HAP-1 (cell line): ENCODE measurements at regions not wholly inside any gene's neighbourhood (a gene's known extent, or its start where the extent isn't known, plus 50 kb on each side); places are given as distances from the start of the nearest gene placed in this dataset.

ENCODE experiments used
- DNase-seq, 2 experiments: peaks; one replicate each; pipeline ENCODE4 v3.0.0-alpha.2; 2016 to 2020; ENCODE audit warnings: low spot score in 2 of 2
- H3K27me3 ChIP-seq: fragments of 250-450 bp; sonication (Bioruptor Pico); 2 replicates; pipeline ENCODE4 v1.5.1; 2020; ENCODE audit warnings: low read depth, mild to moderate bottlenecking, moderate library complexity
- H3K36me3 ChIP-seq: fragments of 250-450 bp; sonication (Bioruptor Pico); replicated peaks from 2 replicates; pipeline ENCODE4 v1.5.1; 2020; ENCODE audit warnings: mild to moderate bottlenecking
- H3K4me1 ChIP-seq: fragments of 250-450 bp; sonication (Bioruptor Pico); 2 replicates; pipeline ENCODE4 v1.5.1; 2020; ENCODE audit warnings: mild to moderate bottlenecking
- H3K4me3 ChIP-seq: fragments of 250-450 bp; sonication (Bioruptor Pico); 2 replicates; pipeline ENCODE4 v1.5.1; 2020; ENCODE audit warnings: mild to moderate bottlenecking, moderate library complexity
- H3K9me3 ChIP-seq: fragments of 250-450 bp; sonication (Bioruptor Pico); 2 replicates; pipeline ENCODE4 v1.5.1; 2020; ENCODE audit warnings: mild to moderate bottlenecking, moderate library complexity
- in situ Hi-C: fragments of 300-500 bp; cut with MboI; formaldehyde crosslinking; loops from 3 replicates; pipeline ENCODE4 v1.14.3; 2020; ENCODE audit warnings: low sequenced_read_pairs, inconsistent platforms, mixed read lengths

DNA sequence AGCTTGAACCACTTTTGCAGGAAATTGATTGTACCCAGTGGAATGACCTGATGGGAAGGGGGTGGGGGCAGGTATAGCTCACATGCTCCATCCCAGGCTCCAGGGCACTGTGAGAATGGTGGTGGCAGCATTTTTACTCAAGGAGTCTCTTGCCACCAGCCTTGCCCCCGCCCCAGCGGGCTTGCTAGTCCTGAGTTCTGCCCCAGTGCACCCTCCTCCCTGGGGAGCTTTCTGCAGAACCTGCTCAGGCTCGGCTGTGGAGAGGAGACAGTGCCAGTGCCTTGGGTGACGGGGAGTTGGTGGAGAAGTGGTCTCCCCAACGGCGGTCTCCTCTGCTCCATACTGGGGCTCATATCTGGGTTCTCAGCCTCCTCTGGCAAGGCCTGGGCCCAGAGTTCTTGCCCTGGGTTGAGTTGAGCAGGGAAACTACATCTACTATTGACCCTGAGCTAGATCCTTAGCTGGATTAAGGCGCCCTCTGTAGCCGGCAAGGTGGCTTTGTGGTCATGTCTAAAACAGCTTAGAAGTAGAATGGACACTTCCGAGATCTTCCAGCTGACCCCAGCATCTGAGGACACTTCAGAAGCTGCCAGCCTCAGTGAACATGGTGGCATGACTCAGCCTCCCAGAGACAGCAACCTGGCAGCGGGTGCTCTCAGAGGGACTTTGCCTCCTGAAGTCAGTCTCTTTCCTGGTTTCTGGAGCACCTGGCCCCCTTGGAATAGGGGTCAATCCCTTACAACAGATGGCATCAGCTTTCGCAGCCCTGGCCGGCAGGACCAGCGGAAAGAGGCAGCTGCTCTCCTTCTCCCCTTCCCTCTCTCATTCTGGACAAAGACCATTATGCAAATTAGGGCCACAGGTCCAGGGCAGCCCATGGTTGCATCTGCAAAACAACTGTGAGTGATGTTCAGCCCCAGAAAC is 363.4 kb upstream of the MKI67 start:
- Histone ChIP-seq H3K9me3 (no peaks in the 10 kb centered on the region), H3K36me3 (no peaks in the 10 kb centered on the region), H3K4me1 (no peaks in the 10 kb centered on the region), H3K4me3 (no peak overlapping the region), H3K27me3 (no peaks in the 10 kb centered on the region)
- no peak for DNase-seq
- in situ Hi-C loops = no loop called here

DNA sequence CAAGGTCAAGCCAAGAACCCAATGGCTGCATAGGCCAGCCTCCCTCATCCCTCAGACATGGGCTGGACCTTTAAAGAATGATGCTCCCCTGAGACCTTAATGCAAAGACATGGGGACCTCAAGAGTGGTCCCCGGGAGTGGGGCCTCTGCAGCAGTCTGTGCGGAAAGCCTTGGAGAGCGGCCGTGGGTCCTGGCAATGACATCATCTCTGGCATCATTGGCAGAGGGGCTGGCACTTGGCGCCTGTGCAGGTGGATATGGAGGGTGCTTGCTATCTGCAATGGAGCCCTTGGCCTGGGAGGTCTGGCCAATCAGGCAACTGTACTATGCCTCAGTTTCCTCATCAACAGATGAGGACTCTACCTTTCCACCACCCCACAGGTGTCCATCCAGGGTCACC is 365.5 kb upstream of the MKI67 start:
- no peak for DNase-seq
- in situ Hi-C loops = no loop called here
- H3K9me3 ChIP-seq = no peaks in the 10 kb centered on the region
- H3K4me3 ChIP-seq = no peak overlapping the region
- no peaks in the 10 kb centered on the region for H3K4me1 ChIP-seq
- H3K27me3 ChIP-seq = no peaks in the 10 kb centered on the region
- no peaks in the 10 kb centered on the region for H3K36me3 ChIP-seq

GRCh38 chr10:128493811-128494210 is 367.6 kb upstream of the MKI67 start:
- in situ Hi-C loops = no loop called here
- no peak for DNase-seq
- Histone ChIP-seq H3K9me3 (no peaks in the 10 kb centered on the region), H3K27me3 (no peaks in the 10 kb centered on the region), H3K36me3 (no peaks in the 10 kb centered on the region), H3K4me1 (no peaks in the 10 kb centered on the region), H3K4me3 (no peak overlapping the region)

DNA sequence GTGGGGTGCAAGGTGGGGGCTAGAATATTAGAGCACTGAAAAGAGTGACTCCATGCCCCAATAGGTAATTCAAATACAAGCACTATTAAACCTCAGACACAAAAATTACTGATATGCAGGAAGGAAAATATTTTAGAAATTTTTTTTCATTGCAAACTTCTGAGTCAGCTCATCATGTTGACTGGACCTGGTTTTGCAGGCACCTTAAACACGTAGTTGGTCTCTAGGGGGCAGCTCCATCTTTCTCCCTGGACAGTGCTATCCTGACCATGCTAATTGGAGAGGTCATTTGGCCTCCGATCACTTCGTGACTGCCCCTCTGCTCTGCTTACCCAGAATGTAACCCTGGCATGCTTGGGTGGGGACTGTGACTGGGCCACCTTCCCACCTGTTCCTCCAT is 368.4 kb upstream of the MKI67 start:
- Histone ChIP-seq H3K9me3 (no peaks in the 10 kb centered on the region), H3K4me1 (no peaks in the 10 kb centered on the region)

DNA sequence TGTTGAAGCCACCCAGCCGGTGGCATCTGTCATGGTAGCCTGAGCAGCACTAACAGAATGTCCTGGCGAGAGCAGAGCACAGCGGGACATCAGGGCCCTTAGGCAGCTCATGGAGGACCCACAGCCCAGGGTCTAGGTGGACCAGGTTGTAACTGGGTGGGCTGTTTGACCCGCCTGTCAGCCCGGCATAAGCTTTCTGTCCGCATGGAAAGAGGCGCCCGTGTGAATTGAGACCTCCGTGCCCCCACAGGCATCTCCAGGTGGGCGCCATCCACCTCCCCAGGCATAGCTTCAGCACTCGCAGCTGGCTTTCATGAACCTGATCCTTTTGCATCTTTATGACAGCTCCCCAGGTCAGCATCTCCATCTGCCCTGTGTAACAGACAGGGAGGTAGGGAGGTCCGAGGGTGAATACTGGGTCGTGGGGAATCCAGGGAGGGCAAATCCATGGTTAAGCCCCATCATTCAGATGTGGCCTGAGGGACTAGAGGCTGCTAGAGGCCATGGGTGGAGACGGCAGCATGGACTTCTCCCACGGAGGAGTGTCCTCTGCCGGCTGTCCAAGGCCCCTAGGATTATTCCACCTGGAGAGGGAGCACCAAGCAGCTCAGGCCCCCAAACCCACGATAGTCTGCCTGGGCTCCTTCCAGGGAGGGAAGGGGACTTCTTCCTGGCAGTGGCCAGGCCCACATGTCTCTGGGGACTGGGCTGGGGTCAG is 371.6 kb upstream of the MKI67 start:
- H3K4me1 ChIP-seq = no peaks in the 10 kb centered on the region
- no peak for DNase-seq
- no peaks in the 10 kb centered on the region for H3K36me3 ChIP-seq
- no peaks in the 10 kb centered on the region for H3K27me3 ChIP-seq
- no peaks in the 10 kb centered on the region for H3K9me3 ChIP-seq
- H3K4me3 ChIP-seq = no peak overlapping the region
- in situ Hi-C loops = no loop called here

More for the DNA sequence above, 368.4 kb upstream of the MKI67 start:
- Histone ChIP-seq H3K36me3 (no peaks in the 10 kb centered on the region), H3K27me3 (no peaks in the 10 kb centered on the region), H3K4me3 (no peak overlapping the region)
- no peak for DNase-seq
- in situ Hi-C loops = no loop called here

GRCh38 chr10:128498378-128498730 is 372.1 kb upstream of the MKI67 start:
- no peaks in the 10 kb centered on the region for H3K9me3 ChIP-seq
- in situ Hi-C loops = no loop called here
- no peak for DNase-seq

GRCh38 chr10:128498746-128499145 is 372.5 kb upstream of the MKI67 start:
- H3K4me3 ChIP-seq = no peak overlapping the region
- no peaks in the 10 kb centered on the region for H3K36me3 ChIP-seq
- DNase-seq = no peak
- no peaks in the 10 kb centered on the region for H3K4me1 ChIP-seq
- H3K9me3 ChIP-seq = no peaks in the 10 kb centered on the region
- H3K27me3 ChIP-seq = no peaks in the 10 kb centered on the region
- in situ Hi-C loops = no loop called here

More at GRCh38 chr10:128498378-128498730, 372.1 kb upstream of the MKI67 start:
- no peaks in the 10 kb centered on the region for H3K4me1 ChIP-seq
- no peaks in the 10 kb centered on the region for H3K27me3 ChIP-seq
- no peak overlapping the region for H3K4me3 ChIP-seq
- no peaks in the 10 kb centered on the region for H3K36me3 ChIP-seq

- no peaks in the 10 kb centered on the region for H3K27me3 ChIP-seq
- H3K4me3 ChIP-seq = no peak overlapping the region
- in situ Hi-C loops = no loop called here
- no peaks in the 10 kb centered on the region for H3K4me1 ChIP-seq
- DNase-seq = no peak
- H3K9me3 ChIP-seq = no peaks in the 10 kb centered on the region
- H3K36me3 ChIP-seq = no peaks in the 10 kb centered on the region
These were observed 373.3 kb upstream of the MKI67 start for GRCh38 chr10:128499486-128499885.

DNA sequence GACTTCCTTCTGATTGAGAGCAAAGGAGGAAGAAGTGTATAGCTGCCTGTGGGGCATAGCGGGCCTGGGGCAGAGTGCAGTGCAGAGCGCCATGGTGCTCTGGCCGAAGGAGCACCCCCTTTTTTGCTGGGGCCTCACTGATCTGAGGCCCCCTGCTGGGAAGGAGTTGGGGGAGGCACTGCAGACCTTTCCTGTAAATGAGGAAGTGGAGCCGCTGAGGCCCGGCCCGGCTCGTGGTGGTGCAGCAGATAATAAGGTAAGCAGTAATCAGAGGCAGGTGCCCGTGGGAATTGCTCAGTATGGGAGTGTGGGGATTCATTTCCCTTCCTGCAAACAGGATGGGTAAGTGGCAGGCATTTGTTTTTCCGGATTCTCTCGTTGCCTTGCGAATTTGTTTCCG is 373.7 kb upstream of the MKI67 start:
- Histone ChIP-seq H3K4me3 (no peak overlapping the region), H3K9me3 (no peaks in the 10 kb centered on the region), H3K27me3 (no peaks in the 10 kb centered on the region), H3K4me1 (no peaks in the 10 kb centered on the region), H3K36me3 (no peaks in the 10 kb centered on the region)
- in situ Hi-C loops = no loop called here
- no peak for DNase-seq

DNA sequence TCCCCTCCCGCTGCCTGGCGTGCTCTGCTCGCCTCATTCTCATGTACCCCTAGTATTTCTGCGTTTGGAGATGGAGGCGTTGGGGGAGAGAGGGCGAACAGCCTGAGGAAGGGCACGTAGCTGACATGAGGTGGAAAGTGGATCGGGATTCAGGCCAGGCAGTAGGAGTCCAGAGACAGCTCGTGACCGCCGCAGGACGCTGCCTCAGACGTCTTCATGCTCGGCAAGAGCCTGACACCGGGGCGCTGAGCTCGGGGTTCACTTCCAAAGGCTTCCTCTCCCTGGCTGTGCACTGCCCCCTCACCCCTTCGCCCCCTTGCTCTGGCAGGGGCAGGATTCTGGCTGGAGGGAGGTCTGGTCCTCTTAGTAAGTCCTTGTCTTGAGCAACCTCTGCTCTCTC is 374.4 kb upstream of the MKI67 start:
- in situ Hi-C loops = no loop called here
- DNase-seq = no peak
- Histone ChIP-seq H3K27me3 (no peaks in the 10 kb centered on the region), H3K36me3 (no peaks in the 10 kb centered on the region), H3K9me3 (no peaks in the 10 kb centered on the region), H3K4me1 (no peaks in the 10 kb centered on the region), H3K4me3 (no peak overlapping the region)

GRCh38 chr10:128505346-128505745 is 379.1 kb upstream of the MKI67 start:
- in situ Hi-C loops = no loop called here

GRCh38 chr10:128506423-128506822 is 380.2 kb upstream of the MKI67 start:
- in situ Hi-C loops = no loop called here
- Histone ChIP-seq H3K9me3 (no peaks in the 10 kb centered on the region), H3K36me3 (no peaks in the 10 kb centered on the region), H3K4me3 (no peak overlapping the region), H3K4me1 (no peaks in the 10 kb centered on the region), H3K27me3 (no peaks in the 10 kb centered on the region)
- DNase-seq = no peak

More at GRCh38 chr10:128505346-128505745, 379.1 kb upstream of the MKI67 start:
- no peaks in the 10 kb centered on the region for H3K9me3 ChIP-seq
- no peaks in the 10 kb centered on the region for H3K27me3 ChIP-seq
- no peaks in the 10 kb centered on the region for H3K4me1 ChIP-seq
- no peak for DNase-seq
- no peak overlapping the region for H3K4me3 ChIP-seq
- H3K36me3 ChIP-seq = no peaks in the 10 kb centered on the region

GRCh38 chr10:128507066-128507465 is 380.8 kb upstream of the MKI67 start:
- Histone ChIP-seq H3K4me3 (no peak overlapping the region), H3K4me1 (no peaks in the 10 kb centered on the region), H3K36me3 (no peaks in the 10 kb centered on the region), H3K27me3 (no peaks in the 10 kb centered on the region), H3K9me3 (no peaks in the 10 kb centered on the region)
- in situ Hi-C loops = no loop called here
- no peak for DNase-seq

DNA sequence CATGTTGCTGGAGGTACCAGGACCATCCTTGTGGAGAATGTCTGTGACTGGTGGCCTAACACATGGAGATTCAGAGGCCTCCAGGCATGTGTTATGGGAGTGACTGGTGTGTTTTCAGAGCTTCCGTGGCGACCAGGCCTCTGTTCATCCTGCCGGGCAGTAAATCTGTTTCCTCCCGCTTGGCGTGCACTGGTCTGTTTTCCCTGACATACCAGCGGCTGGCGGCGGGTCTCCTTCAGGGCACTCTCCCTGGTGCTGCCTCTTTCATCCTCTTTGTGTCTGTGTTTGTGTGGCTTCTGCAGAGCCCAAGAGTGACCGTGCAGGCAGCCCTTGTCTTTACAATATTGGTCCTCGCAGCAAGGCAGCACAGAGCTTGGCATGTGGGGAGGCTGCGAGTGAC is 385.1 kb upstream of the MKI67 start:
- DNase-seq = no peak
- no peaks in the 10 kb centered on the region for H3K36me3 ChIP-seq
- no peaks in the 10 kb centered on the region for H3K4me1 ChIP-seq
- no peak overlapping the region for H3K4me3 ChIP-seq
- no peaks in the 10 kb centered on the region for H3K27me3 ChIP-seq
- H3K9me3 ChIP-seq = no peaks in the 10 kb centered on the region
- in situ Hi-C loops = no loop called here
